Renal pelvis (tissue), 1 donor: ENCODE measurements at regions not wholly inside any gene's neighbourhood (a gene's known extent, or its start where the extent isn't known, plus 50 kb on each side); places are given as distances from the start of the nearest gene placed in this dataset.
A peak's percentile ranks its signal among the peaks of the same experiment; 100 is the strongest.
"Not testable (repeated sequence)": the region's sequence is repeated elsewhere in the genome, so short reads cannot be mapped to it uniquely, and the experiment has no call there.

Source experiments
- DNase-seq: peaks from one replicate; pipeline ENCODE4 v3.0.0-alpha.2; 2013

GRCh38 chr7:25069900-25070443 is 55.1 kb downstream of the CYCS start:
- DNase-seq = peak; percentile 76

GRCh38 chr7:25068502-25069213 is 56.4 kb downstream of the CYCS start:
- DNase-seq = no peak

GRCh38 chr7:25067726-25068501 is 57.1 kb downstream of the CYCS start:
- no peak for DNase-seq

- no peak for DNase-seq
Observed at GRCh38 chr7:25066253-25066652, 58.8 kb downstream of the CYCS start.

- DNase-seq = no peak
Observed at GRCh38 chr7:25062380-25062779, 62.7 kb downstream of the CYCS start.

- DNase-seq = no peak
Observed at GRCh38 chr7:25060487-25061055, 64.5 kb downstream of the CYCS start.

- no peak for DNase-seq
Observed at GRCh38 chr7:25059576-25059975, 65.5 kb downstream of the CYCS start.

- no peak for DNase-seq
Observed at GRCh38 chr7:25056368-25056767, 68.7 kb downstream of the CYCS start.

- no peak for DNase-seq
Observed at GRCh38 chr7:25055520-25056220, 69.4 kb downstream of the CYCS start.

GRCh38 chr7:25054819-25055519 is 70.1 kb downstream of the CYCS start:
- DNase-seq = no peak

GRCh38 chr7:25050223-25050622 is 70.2 kb upstream of the OSBPL3 start:
- DNase-seq = no peak

- no peak for DNase-seq
Observed at GRCh38 chr7:25048444-25048834, 68.5 kb upstream of the OSBPL3 start.

- not testable (repeated sequence) for DNase-seq
Observed at GRCh38 chr7:25047571-25048443, 67.8 kb upstream of the OSBPL3 start.

- no peak for DNase-seq
Observed at GRCh38 chr7:25037325-25037724, 57.3 kb upstream of the OSBPL3 start.

GRCh38 chr7:25035274-25035673 is 55.3 kb upstream of the OSBPL3 start:
- no peak for DNase-seq

GRCh38 chr7:25034136-25034535 is 54.2 kb upstream of the OSBPL3 start:
- DNase-seq = no peak

- no peak for DNase-seq
Observed at GRCh38 chr7:25032774-25033743, 53.1 kb upstream of the OSBPL3 start.

GRCh38 chr7:25031432-25031831 is 51.5 kb upstream of the OSBPL3 start:
- DNase-seq = no peak

- DNase-seq = no peak
Observed at GRCh38 chr7:25031007-25031406, 51.0 kb upstream of the OSBPL3 start.
